Fibroblast of the aortic adventitia (primary cell): ENCODE measurements at regions not wholly inside any gene's neighbourhood (a gene's known extent, or its start where the extent isn't known, plus 50 kb on each side); places are given as distances from the start of the nearest gene placed in this dataset.

Experiments
- DNase-seq: peaks from one replicate; pipeline ENCODE4 v3.0.0-alpha.2; 2010; ENCODE audit warnings: low read depth
- H3K4me3 ChIP-seq: 2 replicates; pipeline ENCODE4 v1.5.1; 2011; ENCODE audit warnings: low read depth, mild to moderate bottlenecking, control low read depth, low read length, moderate library complexity
- TF ChIP-seq, protein P1 (sequence below): IDR thresholded peaks from 2 replicates; pipeline ENCODE4 v1.5.1; 2011; ENCODE audit warnings: mild to moderate bottlenecking, low read length, control low read depth, inconsistent platforms; ENCODE audit not compliant: insufficient read depth

DNA sequence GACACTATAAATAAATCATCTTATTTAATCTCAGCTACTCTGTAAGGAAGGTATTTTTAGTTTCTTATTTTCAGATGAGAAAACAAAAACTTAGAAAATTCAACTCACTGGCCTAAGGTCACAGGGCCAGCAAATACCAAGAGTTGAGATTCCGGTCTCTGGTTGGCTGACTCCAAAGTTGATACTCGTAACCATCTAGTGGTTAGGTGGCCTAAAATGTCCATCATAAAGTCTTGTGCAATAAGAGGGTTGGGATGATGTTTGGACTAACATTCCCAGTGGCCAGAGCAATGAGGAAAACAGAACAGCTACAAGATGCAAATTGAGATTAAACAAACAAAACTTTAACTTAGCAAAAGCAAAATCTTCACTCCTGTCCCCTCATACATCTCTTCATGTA is 360.3 kb downstream of the FIGN start:
- H3K4me3 ChIP-seq = no peak overlapping the region
- DNase-seq = no peak
- TF ChIP-seq, protein P1, sequence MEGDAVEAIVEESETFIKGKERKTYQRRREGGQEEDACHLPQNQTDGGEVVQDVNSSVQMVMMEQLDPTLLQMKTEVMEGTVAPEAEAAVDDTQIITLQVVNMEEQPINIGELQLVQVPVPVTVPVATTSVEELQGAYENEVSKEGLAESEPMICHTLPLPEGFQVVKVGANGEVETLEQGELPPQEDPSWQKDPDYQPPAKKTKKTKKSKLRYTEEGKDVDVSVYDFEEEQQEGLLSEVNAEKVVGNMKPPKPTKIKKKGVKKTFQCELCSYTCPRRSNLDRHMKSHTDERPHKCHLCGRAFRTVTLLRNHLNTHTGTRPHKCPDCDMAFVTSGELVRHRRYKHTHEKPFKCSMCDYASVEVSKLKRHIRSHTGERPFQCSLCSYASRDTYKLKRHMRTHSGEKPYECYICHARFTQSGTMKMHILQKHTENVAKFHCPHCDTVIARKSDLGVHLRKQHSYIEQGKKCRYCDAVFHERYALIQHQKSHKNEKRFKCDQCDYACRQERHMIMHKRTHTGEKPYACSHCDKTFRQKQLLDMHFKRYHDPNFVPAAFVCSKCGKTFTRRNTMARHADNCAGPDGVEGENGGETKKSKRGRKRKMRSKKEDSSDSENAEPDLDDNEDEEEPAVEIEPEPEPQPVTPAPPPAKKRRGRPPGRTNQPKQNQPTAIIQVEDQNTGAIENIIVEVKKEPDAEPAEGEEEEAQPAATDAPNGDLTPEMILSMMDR = no peak

DNA sequence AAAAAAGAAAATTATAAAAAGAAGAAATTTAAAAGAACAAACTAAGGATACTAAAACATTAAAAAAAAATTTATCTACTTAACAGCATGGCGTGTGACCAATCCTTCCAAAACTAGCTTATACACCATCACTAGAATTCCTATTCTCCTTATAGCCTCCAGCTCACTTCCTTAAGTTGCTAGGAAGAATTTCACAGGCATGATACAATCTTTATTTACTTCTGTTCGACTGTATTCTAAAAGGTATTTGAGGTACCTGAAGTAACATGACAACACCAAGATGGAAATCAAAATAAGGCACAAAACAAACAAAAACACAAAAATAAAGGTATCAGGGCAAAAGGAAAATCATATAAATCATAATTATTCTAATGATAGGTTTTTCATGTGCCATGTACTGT is 360.7 kb downstream of the FIGN start:
- H3K4me3 ChIP-seq = no peak overlapping the region
- DNase-seq = no peak
- TF ChIP-seq, protein P1 = no peak

DNA sequence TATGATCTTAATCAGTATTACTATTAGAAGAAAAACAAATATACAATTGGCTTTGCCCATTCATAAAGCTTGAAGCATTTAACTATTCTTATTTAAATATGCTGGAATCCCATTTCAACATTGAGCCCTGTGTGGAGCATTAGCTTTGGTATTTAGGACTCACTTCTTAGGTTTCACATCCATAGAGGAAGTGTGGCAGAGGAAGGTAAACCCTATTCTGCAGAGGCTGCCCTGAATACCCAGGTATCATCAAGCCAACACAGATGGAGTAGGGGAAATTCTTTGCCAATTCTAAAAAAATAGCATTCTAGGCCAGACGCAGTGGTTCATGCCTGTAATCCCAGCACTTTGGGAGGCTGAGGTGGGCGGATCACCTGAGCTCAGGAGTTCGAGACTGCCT is 361.5 kb downstream of the FIGN start:
- TF ChIP-seq, protein P1 = no peak
- H3K4me3 ChIP-seq = no peak overlapping the region
- no peak for DNase-seq

DNA sequence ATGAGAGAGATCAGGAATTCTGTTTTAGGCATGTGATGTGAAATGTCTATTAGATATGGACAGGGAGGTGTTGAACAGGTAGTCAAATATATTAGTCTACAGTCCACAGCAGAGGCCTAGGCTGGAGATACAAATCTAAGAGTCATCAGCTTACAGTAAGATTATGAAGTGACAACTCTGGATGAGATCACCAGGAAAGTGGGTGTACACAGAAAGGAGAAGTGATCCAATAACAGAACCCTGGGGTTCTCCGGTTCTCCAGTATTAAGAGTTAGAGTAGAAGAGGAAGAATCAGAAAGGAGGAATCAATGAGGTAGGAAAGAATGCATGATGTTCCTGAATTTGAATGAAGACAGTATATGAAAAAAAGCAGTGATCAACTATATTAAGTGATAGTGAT is 362.3 kb downstream of the FIGN start:
- no peak for DNase-seq
- no peak overlapping the region for H3K4me3 ChIP-seq
- TF ChIP-seq, protein P1 = no peak

DNA sequence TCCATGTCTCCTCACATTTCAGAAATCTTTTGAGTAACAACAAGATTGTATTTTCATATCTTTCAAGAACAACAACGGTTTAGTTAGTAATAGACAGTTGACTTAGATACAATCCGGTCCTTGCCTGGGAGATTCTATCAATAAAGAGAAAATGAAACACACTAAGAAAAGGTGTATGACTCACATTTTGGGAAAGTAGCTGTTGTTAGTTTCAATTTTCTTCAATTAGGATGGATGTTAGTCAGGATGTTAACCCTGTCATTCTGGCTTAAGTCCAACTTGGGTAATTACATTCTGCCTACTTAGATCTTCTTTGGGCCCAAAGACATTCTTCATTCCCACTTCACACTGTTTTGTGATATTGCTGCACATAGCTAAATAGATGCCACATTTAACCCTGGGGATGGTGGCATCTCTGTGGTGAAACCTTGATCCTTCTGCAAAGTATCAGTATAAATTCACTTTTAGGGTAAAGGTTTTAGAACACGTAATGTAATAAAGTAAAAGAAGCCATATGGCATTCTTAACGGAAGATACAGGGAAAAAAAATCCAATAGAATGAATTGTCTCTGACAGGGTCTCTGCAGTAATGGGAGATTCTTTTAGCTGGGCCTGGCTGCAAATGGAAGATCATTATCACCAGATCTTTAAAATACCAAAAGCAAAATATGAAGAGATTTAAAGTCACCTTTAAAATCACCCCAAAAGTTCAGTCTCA is 365.5 kb downstream of the FIGN start:
- no peak overlapping the region for H3K4me3 ChIP-seq
- no peak for DNase-seq
- TF ChIP-seq, protein P1 = no peak

DNA sequence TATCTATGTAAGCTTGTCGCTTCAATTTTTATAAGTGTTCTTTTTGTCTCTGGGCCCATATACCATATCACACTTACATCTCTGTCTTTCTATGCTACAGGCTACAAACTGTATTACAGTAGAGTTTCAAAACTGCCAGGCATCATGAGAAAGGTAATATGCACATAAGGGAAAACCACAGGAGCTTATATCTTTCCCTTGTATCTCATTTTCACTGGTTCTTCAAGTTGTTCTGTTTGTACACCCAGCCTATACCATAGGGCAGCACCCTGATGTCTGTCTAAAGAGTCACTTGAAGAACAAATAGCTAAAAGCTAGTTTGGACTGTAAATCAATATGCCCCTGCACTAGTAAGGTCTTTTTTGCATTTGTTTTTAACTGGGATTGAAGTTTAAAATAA is 366.7 kb downstream of the FIGN start:
- no peak for DNase-seq
- TF ChIP-seq, protein P1 = no peak
- no peak overlapping the region for H3K4me3 ChIP-seq

DNA sequence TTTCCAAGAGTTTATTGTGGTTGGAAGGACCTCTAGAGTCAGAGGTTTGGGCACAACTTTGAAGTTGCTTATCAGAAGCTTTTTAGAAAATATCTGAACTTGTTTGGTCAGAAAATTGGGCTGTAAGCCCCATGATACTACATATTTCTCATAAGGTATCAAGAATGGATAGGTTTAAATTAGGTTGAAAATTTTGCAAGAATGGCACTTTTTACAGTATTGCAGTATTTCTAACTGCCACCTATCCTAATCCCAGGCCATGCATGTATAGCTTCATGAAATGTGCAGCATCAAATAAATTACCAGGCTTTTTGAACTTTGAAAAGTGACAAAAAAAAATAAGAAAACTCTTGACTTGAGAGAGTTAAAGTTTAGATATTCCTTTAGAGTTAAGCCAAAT is 367.2 kb downstream of the FIGN start:
- DNase-seq = no peak
- H3K4me3 ChIP-seq = no peak overlapping the region
- TF ChIP-seq, protein P1 = no peak
